ENCODE measurements at regions not wholly inside any gene's neighbourhood (a gene's known extent, or its start where the extent isn't known, plus 50 kb on each side); places are given as distances from the start of the nearest gene placed in this dataset.

DNA sequence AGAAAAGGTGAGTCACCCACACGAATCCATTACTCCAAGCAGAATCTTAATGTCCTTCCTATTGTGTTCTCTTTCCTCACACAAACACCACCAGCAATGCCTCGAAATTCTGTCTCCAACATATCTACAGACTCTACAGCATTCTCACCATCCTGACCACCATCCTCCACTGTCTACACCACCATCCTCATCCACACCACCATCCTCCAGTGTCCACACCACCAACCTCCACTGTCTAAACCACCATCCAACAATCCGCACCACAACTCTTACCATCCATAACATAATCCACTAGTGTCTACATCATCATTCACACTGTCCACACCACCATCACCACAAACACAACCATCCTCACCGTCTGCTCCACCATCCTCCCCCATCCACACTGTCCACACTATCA is 121.6 kb upstream of the ALKAL2 start:
- no peak for DNase-seq
- H3K9me3 Mint-ChIP-seq: peaks cover 7% of the 10 kb centered on the region
- H3K36me3 Mint-ChIP-seq (ENCODE audit: low read depth): no peaks in the 10 kb centered on the region

DNA sequence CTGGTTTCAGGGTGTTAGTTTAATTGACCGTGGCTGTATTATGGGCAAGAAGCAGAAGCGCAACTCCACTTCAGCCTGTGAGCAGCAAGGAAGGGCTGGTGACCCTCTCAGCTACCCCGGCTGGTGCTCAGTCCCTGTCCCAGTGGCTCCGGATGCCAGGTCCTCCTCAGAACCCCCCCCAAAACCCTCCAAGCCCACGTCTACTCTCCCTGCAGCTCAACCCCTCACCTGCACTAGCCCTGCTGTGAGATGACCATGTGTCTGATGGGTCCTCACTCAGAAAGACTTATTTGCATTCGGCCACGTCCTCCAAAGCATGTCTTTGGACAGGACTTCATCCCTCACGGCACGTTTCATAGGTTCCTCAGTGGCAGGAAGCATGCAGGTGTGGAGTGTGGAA is 119.7 kb upstream of the ALKAL2 start:
- Mint-ChIP-seq H3K4me1 (ENCODE audit: low read depth) (no peaks in the 10 kb centered on the region), H3K9me3 (peaks cover 9% of the 10 kb centered on the region), H3K36me3 (ENCODE audit: low read depth) (no peaks in the 10 kb centered on the region), H3K27ac (no peak overlapping the region), H3K4me3 (no peak overlapping the region), H3K27me3 (no peaks in the 10 kb centered on the region)
- DNase-seq: no peak

More for the DNA sequence above, 121.6 kb upstream of the ALKAL2 start:
- Mint-ChIP-seq H3K4me1 (ENCODE audit: low read depth) (no peaks in the 10 kb centered on the region), H3K4me3 (no peak overlapping the region), H3K27ac (no peak overlapping the region), H3K27me3 (no peaks in the 10 kb centered on the region)

- H3K27me3 Mint-ChIP-seq: no peaks in the 10 kb centered on the region
- no peak for DNase-seq
- H3K9me3 Mint-ChIP-seq: peaks cover 9% of the 10 kb centered on the region
- H3K4me1 Mint-ChIP-seq (ENCODE audit: low read depth): no peaks in the 10 kb centered on the region
- no peak overlapping the region for H3K27ac Mint-ChIP-seq
- H3K4me3 Mint-ChIP-seq: no peak overlapping the region
- no peaks in the 10 kb centered on the region for H3K36me3 Mint-ChIP-seq (ENCODE audit: low read depth)
These were observed 119.0 kb upstream of the ALKAL2 start for GRCh38 chr2:406876-407275.

GRCh38 chr2:406231-406630 is 118.3 kb upstream of the ALKAL2 start:
- Mint-ChIP-seq H3K36me3 (ENCODE audit: low read depth) (no peaks in the 10 kb centered on the region), H3K4me3 (no peak overlapping the region), H3K27ac (no peak overlapping the region), H3K27me3 (no peaks in the 10 kb centered on the region), H3K4me1 (ENCODE audit: low read depth) (no peaks in the 10 kb centered on the region), H3K9me3 (peaks cover 9% of the 10 kb centered on the region)
- no peak for DNase-seq

GRCh38 chr2:404581-404980 is 116.7 kb upstream of the ALKAL2 start:
- Mint-ChIP-seq H3K4me3 (no peak overlapping the region), H3K27me3 (no peaks in the 10 kb centered on the region), H3K4me1 (ENCODE audit: low read depth) (no peaks in the 10 kb centered on the region), H3K36me3 (ENCODE audit: low read depth) (no peaks in the 10 kb centered on the region), H3K9me3 (peaks cover 9% of the 10 kb centered on the region), H3K27ac (no peak overlapping the region)
- DNase-seq: no peak

GRCh38 chr2:403682-404081 is 115.8 kb upstream of the ALKAL2 start:
- Mint-ChIP-seq H3K27ac (no peak overlapping the region), H3K36me3 (ENCODE audit: low read depth) (no peaks in the 10 kb centered on the region), H3K4me1 (ENCODE audit: low read depth) (no peaks in the 10 kb centered on the region), H3K9me3 (peaks cover 9% of the 10 kb centered on the region), H3K27me3 (no peaks in the 10 kb centered on the region), H3K4me3 (no peak overlapping the region)
- DNase-seq: no peak

DNA sequence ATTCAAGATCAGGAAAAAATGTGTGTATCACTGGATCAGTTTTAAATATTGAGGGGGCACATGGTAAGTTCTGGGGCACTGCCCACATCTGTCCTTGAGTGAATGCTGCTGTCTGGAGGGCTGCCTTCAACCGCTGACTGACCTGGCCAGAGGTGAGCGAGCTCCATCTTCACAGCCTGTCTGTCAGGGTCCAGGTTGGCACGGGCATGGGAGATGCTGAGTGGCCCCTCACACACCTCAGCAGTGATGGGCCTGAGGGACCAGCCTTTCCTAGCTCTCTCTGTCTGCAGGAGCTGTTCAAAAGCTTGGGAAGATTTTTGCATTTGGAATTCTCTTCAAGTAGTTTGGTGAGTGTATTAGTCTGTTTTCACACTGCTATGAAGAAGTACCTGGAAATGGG is 114.8 kb upstream of the ALKAL2 start:
- Mint-ChIP-seq H3K4me1 (ENCODE audit: low read depth) (no peaks in the 10 kb centered on the region), H3K4me3 (no peak overlapping the region), H3K9me3 (peaks cover 9% of the 10 kb centered on the region), H3K27ac (no peak overlapping the region), H3K36me3 (ENCODE audit: low read depth) (no peaks in the 10 kb centered on the region), H3K27me3 (no peaks in the 10 kb centered on the region)
- DNase-seq: no peak

- H3K27ac Mint-ChIP-seq: no peak overlapping the region
- no peaks in the 10 kb centered on the region for H3K4me1 Mint-ChIP-seq (ENCODE audit: low read depth)
- no peaks in the 10 kb centered on the region for H3K36me3 Mint-ChIP-seq (ENCODE audit: low read depth)
- H3K4me3 Mint-ChIP-seq: no peak overlapping the region
- H3K27me3 Mint-ChIP-seq: no peaks in the 10 kb centered on the region
- peaks cover 9% of the 10 kb centered on the region for H3K9me3 Mint-ChIP-seq
- no peak for DNase-seq
These were observed 114.3 kb upstream of the ALKAL2 start for GRCh38 chr2:402206-402605.

GRCh38 chr2:401019-401679 is 113.3 kb upstream of the ALKAL2 start:
- H3K4me1 Mint-ChIP-seq (ENCODE audit: low read depth): no peaks in the 10 kb centered on the region
- no peak for DNase-seq
- no peaks in the 10 kb centered on the region for H3K27me3 Mint-ChIP-seq
- no peak overlapping the region for H3K4me3 Mint-ChIP-seq
- no peak overlapping the region for H3K27ac Mint-ChIP-seq
- H3K9me3 Mint-ChIP-seq: peaks cover 9% of the 10 kb centered on the region
- no peaks in the 10 kb centered on the region for H3K36me3 Mint-ChIP-seq (ENCODE audit: low read depth)

DNA sequence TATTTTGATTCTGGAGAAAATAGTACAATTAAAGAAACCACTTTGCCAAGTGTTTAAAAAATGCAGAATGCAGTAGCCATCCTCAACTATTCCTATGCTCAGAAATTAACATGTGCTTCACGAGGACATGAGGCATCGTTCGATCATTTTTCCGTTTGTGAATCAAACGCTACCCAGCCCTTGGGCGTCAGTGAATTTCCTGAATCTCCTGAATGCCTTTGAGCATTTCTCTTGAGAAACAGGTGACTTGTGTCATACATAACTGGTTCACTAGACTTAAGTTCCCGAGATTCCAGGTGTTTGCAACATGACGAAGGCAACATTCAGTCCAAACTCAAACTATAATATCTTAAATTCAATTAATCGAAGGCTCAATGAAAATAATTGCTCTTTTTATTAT is 110.0 kb upstream of the ALKAL2 start:
- Mint-ChIP-seq H3K27ac (no peak overlapping the region), H3K27me3 (no peaks in the 10 kb centered on the region), H3K4me1 (ENCODE audit: low read depth) (peaks cover 16% of the 10 kb centered on the region), H3K4me3 (no peak overlapping the region), H3K36me3 (ENCODE audit: low read depth) (no peaks in the 10 kb centered on the region), H3K9me3 (no peaks in the 10 kb centered on the region)
- no peak for DNase-seq

- no peak for DNase-seq
- no peaks in the 10 kb centered on the region for H3K9me3 Mint-ChIP-seq
- no peak overlapping the region for H3K27ac Mint-ChIP-seq
- no peak overlapping the region for H3K4me3 Mint-ChIP-seq
- no peaks in the 10 kb centered on the region for H3K36me3 Mint-ChIP-seq (ENCODE audit: low read depth)
- peaks cover 3% of the 10 kb centered on the region for H3K27me3 Mint-ChIP-seq
- H3K4me1 Mint-ChIP-seq (ENCODE audit: low read depth): peaks cover 18% of the 10 kb centered on the region
These were observed 109.6 kb upstream of the ALKAL2 start for GRCh38 chr2:397521-397920.

- no peak overlapping the region for H3K4me3 Mint-ChIP-seq
These were observed 109.0 kb upstream of the ALKAL2 start for GRCh38 chr2:396903-397302.

DNA sequence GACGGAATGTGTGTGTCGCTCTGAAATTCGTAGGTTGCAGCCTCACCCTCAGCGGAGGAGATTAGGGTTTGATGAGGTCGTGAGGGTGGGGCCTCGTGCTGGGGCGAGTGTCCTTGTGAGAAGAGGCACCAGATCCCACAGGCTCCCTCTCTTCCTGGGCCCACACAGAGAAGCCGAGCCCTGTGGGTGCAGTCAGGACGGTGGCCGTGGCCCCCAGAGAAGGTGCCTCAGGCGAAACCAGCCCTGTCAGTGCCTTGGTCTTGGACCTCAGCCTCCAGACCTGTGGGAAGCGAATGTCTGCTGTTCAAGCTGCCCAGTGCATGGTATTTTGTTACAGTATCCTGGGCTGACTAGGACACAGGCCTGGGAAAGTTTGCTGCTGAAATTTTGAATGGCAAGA is 108.0 kb upstream of the ALKAL2 start:
- H3K4me3 Mint-ChIP-seq: no peak overlapping the region
- no peak for DNase-seq
- H3K9me3 Mint-ChIP-seq: no peaks in the 10 kb centered on the region
- H3K4me1 Mint-ChIP-seq (ENCODE audit: low read depth): peaks cover 20% of the 10 kb centered on the region
- H3K27me3 Mint-ChIP-seq: peaks cover 5% of the 10 kb centered on the region
- no peaks in the 10 kb centered on the region for H3K36me3 Mint-ChIP-seq (ENCODE audit: low read depth)
- H3K27ac Mint-ChIP-seq: no peak overlapping the region

More at GRCh38 chr2:396903-397302, 109.0 kb upstream of the ALKAL2 start:
- H3K27me3 Mint-ChIP-seq: peaks cover 5% of the 10 kb centered on the region
- peaks cover 18% of the 10 kb centered on the region for H3K4me1 Mint-ChIP-seq (ENCODE audit: low read depth)
- H3K36me3 Mint-ChIP-seq (ENCODE audit: low read depth): no peaks in the 10 kb centered on the region
- H3K9me3 Mint-ChIP-seq: no peaks in the 10 kb centered on the region
- H3K27ac Mint-ChIP-seq: no peak overlapping the region
- DNase-seq: no peak

DNA sequence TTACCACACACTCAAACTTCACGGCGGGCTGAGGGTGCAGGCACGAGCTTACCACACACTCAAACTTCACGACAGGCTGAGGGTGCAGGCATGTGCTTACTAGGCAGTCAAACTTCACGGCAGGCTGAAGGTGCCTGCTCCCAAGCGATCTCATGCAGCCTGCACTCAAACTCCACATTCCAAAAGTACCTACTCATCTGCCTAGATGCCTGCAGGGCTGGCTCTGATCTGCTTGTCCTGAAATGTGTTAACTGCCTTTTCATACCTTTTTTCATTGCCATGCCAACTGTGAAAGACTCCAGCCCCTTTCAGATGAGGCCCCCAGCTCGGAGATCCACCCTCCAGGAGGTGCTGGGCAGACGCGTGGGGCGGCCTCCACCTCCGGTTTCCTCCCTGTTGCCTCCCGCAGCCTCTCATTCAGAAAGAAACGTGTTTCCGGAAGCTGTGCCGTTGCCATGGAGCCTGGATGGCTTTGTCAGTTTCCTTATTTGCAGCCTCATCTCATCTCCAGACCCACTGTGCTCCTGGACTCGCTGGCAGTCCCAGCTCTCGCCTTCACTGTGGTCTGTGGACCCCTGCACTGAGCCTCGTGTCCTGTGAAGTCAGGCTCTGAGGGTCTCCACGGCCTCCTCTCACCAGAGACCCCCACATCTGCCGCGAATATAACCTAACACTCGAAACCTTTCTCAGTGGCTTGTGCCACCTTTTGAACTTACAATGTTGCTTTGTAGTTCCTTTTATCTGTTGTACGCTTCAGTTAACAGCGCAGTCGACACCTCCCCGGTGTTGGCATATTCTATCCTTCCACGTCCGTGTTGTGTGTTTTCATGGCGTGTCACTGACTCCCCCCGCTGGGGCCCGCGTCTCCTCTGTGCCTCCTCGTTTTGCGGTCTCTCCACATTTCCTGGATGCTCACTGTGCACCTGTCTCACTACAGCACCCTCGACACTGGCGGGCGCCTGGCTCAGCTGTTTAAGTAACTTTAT is 106.1 kb upstream of the ALKAL2 start:
- peak; percentile 71 for DNase-seq
- Mint-ChIP-seq H3K27ac (peak overlapping the region; percentile 80), H3K4me1 (ENCODE audit: low read depth) (peaks cover 20% of the 10 kb centered on the region), H3K27me3 (peaks cover 5% of the 10 kb centered on the region), H3K4me3 (peak overlapping the region; percentile 69), H3K36me3 (ENCODE audit: low read depth) (no peaks in the 10 kb centered on the region), H3K9me3 (no peaks in the 10 kb centered on the region)

- Mint-ChIP-seq H3K4me1 (ENCODE audit: low read depth) (peaks cover 20% of the 10 kb centered on the region), H3K27me3 (peaks cover 5% of the 10 kb centered on the region), H3K27ac (no peak overlapping the region), H3K36me3 (ENCODE audit: low read depth) (no peaks in the 10 kb centered on the region), H3K4me3 (no peak overlapping the region), H3K9me3 (no peaks in the 10 kb centered on the region)
- no peak for DNase-seq
These were observed 105.0 kb upstream of the ALKAL2 start for GRCh38 chr2:392926-393280.

Measured in activated T-cell treated with anti-CD3 and anti-CD28 coated beads, Interleukin-2, amount 50 U/mL, for 24 hours (primary cell).